HG02973 (cell line): ENCODE measurements at regions not wholly inside any gene's neighbourhood (a gene's known extent, or its start where the extent isn't known, plus 50 kb on each side); places are given as distances from the start of the nearest gene placed in this dataset.
"Not testable (repeated sequence)": the region's sequence is repeated elsewhere in the genome, so short reads cannot be mapped to it uniquely, and the experiment has no call there.

ENCODE experiments used
- ATAC-seq: cut with Tn5 transposase; IDR thresholded peaks from one replicate; pipeline ENCODE4 v1.9.1; 2021; ENCODE audit warnings: moderate library complexity; ENCODE audit not compliant: unreplicated experiment

GRCh38 chr4:1572964-1573720 is 111.0 kb downstream of the FAM53A start:
- ATAC-seq, result no peak

- ATAC-seq, result no peak
Measured at GRCh38 chr4:1572521-1572920, 111.6 kb downstream of the FAM53A start.

GRCh38 chr4:1572010-1572385 is 112.1 kb downstream of the FAM53A start:
- no peak for ATAC-seq

- ATAC-seq, result no peak
Measured at GRCh38 chr4:1571165-1572009, 112.7 kb downstream of the FAM53A start.

- no peak for ATAC-seq
Measured at GRCh38 chr4:1570291-1571164, 113.6 kb downstream of the FAM53A start.

GRCh38 chr4:1569461-1570151 is 114.5 kb downstream of the FAM53A start:
- no peak for ATAC-seq

GRCh38 chr4:1568855-1569460 is 115.2 kb downstream of the FAM53A start:
- ATAC-seq, result no peak

GRCh38 chr4:1567808-1568581 is 116.1 kb downstream of the FAM53A start:
- ATAC-seq, result no peak

GRCh38 chr4:1567519-1567807 is 116.7 kb downstream of the FAM53A start:
- no peak for ATAC-seq

- ATAC-seq, result no peak
Measured at GRCh38 chr4:1566838-1567518, 117.1 kb downstream of the FAM53A start.

GRCh38 chr4:1566301-1566837 is 117.7 kb downstream of the FAM53A start:
- not testable (repeated sequence) for ATAC-seq

- ATAC-seq, result no peak
Measured at GRCh38 chr4:1565598-1566295, 118.4 kb downstream of the FAM53A start.

GRCh38 chr4:1564535-1565375 is 119.4 kb downstream of the FAM53A start:
- no peak for ATAC-seq

GRCh38 chr4:1563768-1564485 is 120.2 kb downstream of the FAM53A start:
- no peak for ATAC-seq

- ATAC-seq, result no peak
Measured at GRCh38 chr4:1563241-1563640, 120.9 kb downstream of the FAM53A start.

- no peak for ATAC-seq
Measured at GRCh38 chr4:1562771-1563170, 121.3 kb downstream of the FAM53A start.

- ATAC-seq, result no peak
Measured at GRCh38 chr4:1562371-1562770, 121.7 kb downstream of the FAM53A start.
